Skeletal muscle tissue (tissue), 3 donors: ENCODE measurements at regions not wholly inside any gene's neighbourhood (a gene's known extent, or its start where the extent isn't known, plus 50 kb on each side); places are given as distances from the start of the nearest gene placed in this dataset.

ENCODE experiments used
- H3K27ac ChIP-seq: one replicate; pipeline ENCODE4 v1.7.0; 2013; ENCODE audit warnings: mild to moderate bottlenecking, low read depth, low read length, inconsistent platforms
- H3K27me3 ChIP-seq, 3 donors: one replicate each; pipeline ENCODE4 v1.7.0; 2013; ENCODE audit warnings: low read length in 3 of 3; ENCODE audit not compliant: control insufficient read depth in 3 of 3, insufficient read depth in 3 of 3
- H3K36me3 ChIP-seq, 3 donors: one replicate each; pipeline ENCODE4 v1.7.0; 2013; ENCODE audit warnings: low read length in 3 of 3; ENCODE audit not compliant: control insufficient read depth in 3 of 3, insufficient read depth in 3 of 3
- H3K4me1 ChIP-seq, 3 donors: one replicate each; pipeline ENCODE4 v1.7.0; 2013; ENCODE audit warnings: low read length in 3 of 3, mild to moderate bottlenecking in 3 of 3; ENCODE audit not compliant: control insufficient read depth in 3 of 3, insufficient read depth in 3 of 3
- H3K4me3 ChIP-seq, 3 donors: one replicate each; pipeline ENCODE4 v1.7.0; 2013; ENCODE audit warnings: low read length in 3 of 3
- H3K9ac ChIP-seq, 3 donors: one replicate each; pipeline ENCODE4 v1.7.0; 2013; ENCODE audit warnings: low read length in 3 of 3, mild to moderate bottlenecking in 3 of 3, moderate library complexity in 2 of 3, low read depth in 1 of 3
- H3K9me3 ChIP-seq, 3 donors: one replicate each; pipeline ENCODE4 v1.7.0; 2013; ENCODE audit warnings: low read length in 3 of 3; ENCODE audit not compliant: control insufficient read depth in 3 of 3
- donor health status: Osteomylitis.

DNA sequence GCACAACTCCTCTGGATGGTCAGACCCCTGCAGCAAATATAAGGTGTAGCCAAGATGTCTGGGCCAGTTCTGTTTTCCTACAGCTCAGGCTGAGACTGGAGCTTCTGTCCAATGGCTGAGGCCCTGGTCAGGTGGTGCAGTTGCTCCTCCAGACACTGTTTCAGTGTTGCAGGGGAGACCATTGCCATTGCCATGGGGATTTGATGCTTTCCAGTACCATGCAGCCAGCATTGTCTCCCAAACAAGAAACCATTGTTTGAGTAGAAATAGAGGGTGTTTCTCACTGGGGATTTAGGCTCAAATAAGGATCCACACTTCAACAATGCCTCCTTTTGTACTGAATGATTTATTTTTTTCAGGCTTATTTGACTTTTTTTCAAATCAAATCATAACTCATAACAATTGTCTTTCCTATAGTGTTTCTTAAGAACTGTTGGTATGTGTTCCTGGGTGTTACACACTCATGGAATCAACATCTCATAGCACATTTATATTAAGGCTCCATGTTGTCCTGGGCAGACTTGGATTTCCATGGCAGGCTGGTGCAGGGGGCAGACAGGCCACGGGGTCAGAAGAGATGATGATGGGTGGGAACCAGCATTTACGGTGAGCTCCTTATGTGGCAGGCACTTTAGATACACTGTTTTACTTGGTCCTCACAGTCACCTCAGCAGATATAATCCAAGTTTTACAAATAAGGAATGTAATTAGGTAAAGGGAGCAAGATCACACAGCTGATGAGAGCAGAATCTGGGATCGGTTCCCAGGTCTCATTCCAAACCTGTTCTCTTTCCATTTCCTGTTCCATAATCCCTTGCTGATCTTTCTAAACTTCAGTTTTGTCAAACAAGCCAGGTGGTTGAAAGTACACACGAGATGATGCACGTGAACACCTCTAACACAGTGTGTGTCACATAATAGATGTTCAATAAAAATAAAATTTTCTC lies 95.9 kb upstream of the GNAQ start:
- H3K4me1 ChIP-seq = no peaks in the 10 kb centered on the region
- no peak overlapping the region for H3K27ac ChIP-seq
- H3K27me3 ChIP-seq = peaks cover 0 to 2% (median 0%) of the 10 kb centered on the region in 3 donors
- H3K9me3 ChIP-seq = no peaks in the 10 kb centered on the region
- no peaks in the 10 kb centered on the region for H3K36me3 ChIP-seq
- H3K9ac ChIP-seq = no peak overlapping the region
- no peak overlapping the region for H3K4me3 ChIP-seq

DNA sequence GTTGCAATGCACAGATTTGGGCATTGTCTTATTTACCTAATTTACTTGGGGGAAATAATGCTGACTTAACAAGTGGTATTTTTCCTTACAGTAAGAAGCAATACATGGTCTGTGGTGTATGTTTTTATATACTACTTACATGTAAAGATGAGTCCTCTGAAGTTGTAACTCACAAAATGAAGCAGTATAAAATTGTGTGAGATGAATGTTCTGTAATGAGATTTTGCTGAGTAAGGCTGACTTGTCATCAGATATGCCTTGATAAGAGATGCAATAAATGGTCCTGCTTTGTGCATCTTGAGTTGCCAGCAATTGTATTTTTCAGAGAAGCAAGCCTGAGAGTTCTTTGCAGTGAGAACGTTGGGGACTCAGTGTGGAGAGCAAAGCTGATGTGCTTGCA lies 92.2 kb upstream of the GNAQ start:
- Histone ChIP-seq H3K27ac (no peak overlapping the region), H3K4me1 (no peaks in the 10 kb centered on the region), H3K9me3 (no peaks in the 10 kb centered on the region), H3K27me3 (peaks cover 0 to 2% (median 0%) of the 10 kb centered on the region in 3 donors), H3K4me3 (no peak overlapping the region), H3K9ac (no peak overlapping the region), H3K36me3 (no peaks in the 10 kb centered on the region)

DNA sequence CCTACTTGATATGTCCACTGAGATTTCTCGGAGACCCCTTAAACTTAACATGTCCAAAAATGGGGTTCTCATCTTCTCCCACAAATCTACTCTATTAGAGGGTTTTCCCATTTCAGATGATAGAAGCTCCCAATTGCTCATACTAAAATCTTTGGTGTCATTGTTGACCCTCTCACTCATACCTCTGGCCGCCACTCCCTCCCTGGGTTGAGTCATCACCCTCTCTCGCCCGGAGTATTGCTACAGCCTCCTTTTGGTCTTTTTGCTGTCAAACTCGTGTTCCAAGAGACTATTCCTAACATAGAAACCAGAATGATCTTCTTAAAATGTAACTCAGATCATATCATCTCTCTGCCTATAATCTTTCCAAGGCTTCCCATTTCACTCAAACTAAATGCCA lies 91.0 kb upstream of the GNAQ start:
- Histone ChIP-seq H3K9me3 (no peaks in the 10 kb centered on the region), H3K27ac (no peak overlapping the region), H3K4me1 (no peaks in the 10 kb centered on the region), H3K36me3 (no peaks in the 10 kb centered on the region), H3K4me3 (no peak overlapping the region), H3K27me3 (peaks cover 0 to under 1% (median 0%) of the 10 kb centered on the region in 3 donors), H3K9ac (no peak overlapping the region)

DNA sequence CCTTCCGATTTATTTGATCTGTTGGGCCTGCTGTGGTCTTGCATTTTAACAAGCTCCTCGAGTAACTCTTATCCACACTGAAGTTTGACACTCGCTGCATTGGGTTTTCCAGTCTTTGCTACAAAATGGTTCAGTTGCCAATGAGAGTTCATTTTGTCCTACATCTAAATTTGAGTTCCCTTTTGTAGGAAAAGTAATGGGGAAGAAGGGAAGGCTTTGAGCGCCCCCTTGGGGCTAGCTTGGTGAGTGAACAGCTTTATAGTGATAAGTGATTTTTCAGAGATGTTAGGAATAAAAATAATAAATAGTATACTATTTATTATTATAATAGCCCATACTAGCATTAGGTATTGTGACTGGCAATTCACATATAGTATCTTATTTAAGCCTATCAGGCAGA lies 89.9 kb upstream of the GNAQ start:
- Histone ChIP-seq H3K27me3 (no peaks in the 10 kb centered on the region), H3K9ac (no peak overlapping the region), H3K4me1 (no peaks in the 10 kb centered on the region), H3K4me3 (no peak overlapping the region), H3K9me3 (no peaks in the 10 kb centered on the region), H3K36me3 (no peaks in the 10 kb centered on the region), H3K27ac (no peak overlapping the region)

DNA sequence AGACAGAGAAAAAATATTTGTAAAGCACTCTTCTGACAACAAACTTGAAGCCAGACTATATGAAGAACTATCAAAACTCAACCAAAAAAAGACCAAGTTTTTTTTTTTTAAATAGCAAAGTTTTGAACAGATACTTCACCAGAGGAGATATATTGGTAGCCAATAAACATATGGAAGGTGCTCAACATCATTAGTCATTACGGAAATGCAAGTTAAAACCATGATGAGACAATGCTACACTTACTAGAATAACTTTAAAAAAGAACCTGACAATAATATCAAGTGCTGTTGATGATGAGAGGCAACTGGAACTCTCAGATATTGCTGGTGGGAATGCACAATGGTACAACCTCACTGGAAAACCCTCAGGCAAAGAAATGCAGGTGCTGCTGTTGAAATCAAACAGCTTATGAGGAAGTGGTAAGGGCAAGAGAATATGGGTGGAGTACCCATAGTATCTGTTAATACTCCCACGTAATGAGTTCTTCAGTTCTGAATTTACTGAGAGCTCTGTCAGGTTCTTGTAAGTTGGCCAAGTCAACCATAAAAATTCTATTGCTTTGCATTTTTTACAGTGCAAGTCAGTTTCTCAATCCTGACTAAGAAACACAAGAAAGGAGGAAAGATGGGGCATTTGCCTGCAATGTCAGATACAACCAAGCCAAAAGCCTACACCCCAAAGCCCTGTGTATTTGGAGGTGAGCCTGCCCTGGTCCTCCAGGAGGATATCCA lies 87.3 kb upstream of the GNAQ start:
- H3K27ac ChIP-seq = no peak overlapping the region
- no peaks in the 10 kb centered on the region for H3K36me3 ChIP-seq
- no peaks in the 10 kb centered on the region for H3K4me1 ChIP-seq
- H3K27me3 ChIP-seq = no peaks in the 10 kb centered on the region
- no peak overlapping the region for H3K4me3 ChIP-seq
- no peak overlapping the region for H3K9ac ChIP-seq
- no peaks in the 10 kb centered on the region for H3K9me3 ChIP-seq

DNA sequence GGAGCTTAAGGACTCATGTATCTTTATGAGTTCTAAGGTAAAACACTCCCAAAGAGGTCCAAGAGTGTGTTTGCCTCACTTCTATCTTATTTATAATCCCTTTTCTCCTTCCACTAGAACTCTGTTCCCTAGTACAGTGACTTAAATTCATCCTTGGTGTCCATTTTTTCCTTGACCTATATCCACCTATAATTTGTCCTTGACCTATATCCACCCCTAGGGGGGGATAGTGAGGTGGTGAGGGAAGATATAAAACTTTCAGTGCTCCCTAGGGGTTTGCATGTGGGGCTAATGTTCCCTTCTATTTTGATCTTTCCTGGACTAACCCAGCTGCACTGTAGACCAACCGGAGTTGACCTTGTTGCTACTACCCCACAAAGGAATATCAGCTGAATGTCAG lies 83.5 kb upstream of the GNAQ start:
- Histone ChIP-seq H3K4me1 (no peaks in the 10 kb centered on the region), H3K4me3 (no peak overlapping the region), H3K27ac (no peak overlapping the region), H3K36me3 (no peaks in the 10 kb centered on the region), H3K27me3 (no peaks in the 10 kb centered on the region), H3K9me3 (no peaks in the 10 kb centered on the region), H3K9ac (no peak overlapping the region)

DNA sequence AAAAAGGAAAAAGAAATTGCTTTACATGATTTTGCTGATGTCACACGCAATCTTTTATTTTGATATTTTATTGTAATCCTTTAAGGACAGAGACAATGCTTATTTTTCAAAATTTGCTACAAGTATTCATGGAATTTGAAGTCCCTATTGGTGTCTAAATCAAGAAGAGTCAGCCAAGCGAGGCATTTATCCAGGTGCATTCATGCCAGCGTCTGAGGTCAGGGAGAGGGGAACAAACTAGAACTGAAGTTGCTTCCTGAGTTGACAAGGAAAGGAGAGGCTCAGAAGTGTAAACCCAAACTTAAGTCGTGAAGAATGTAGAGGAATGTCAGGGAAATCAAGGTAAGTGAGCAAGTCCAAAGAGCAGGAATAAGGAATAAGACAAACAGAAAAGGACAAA lies 83.0 kb upstream of the GNAQ start:
- no peaks in the 10 kb centered on the region for H3K27me3 ChIP-seq
- H3K9ac ChIP-seq = no peak overlapping the region
- no peaks in the 10 kb centered on the region for H3K4me1 ChIP-seq
- no peaks in the 10 kb centered on the region for H3K36me3 ChIP-seq
- H3K9me3 ChIP-seq = no peaks in the 10 kb centered on the region
- H3K27ac ChIP-seq = no peak overlapping the region
- no peak overlapping the region for H3K4me3 ChIP-seq

DNA sequence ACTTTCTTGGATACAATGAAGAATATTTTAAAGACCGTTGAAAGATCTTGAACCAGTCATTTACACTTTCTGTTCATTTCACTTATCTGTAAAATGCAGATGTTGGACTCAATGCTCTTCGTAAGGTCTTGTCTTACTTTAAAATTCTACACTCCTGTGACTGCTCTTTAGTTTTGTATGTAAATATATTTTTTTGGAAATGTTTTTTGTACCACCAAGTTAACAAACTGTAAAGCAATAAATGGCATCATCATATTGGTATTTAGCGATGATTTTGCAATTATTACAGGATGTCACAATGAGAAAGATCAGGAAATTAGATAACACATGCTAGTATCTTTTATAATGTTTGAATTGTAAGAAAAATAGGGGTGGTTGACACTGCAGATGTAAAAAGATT lies 80.8 kb upstream of the GNAQ start:
- Histone ChIP-seq H3K4me1 (no peaks in the 10 kb centered on the region), H3K9me3 (no peaks in the 10 kb centered on the region), H3K27me3 (no peaks in the 10 kb centered on the region), H3K27ac (no peak overlapping the region), H3K4me3 (no peak overlapping the region), H3K36me3 (no peaks in the 10 kb centered on the region), H3K9ac (no peak overlapping the region)

DNA sequence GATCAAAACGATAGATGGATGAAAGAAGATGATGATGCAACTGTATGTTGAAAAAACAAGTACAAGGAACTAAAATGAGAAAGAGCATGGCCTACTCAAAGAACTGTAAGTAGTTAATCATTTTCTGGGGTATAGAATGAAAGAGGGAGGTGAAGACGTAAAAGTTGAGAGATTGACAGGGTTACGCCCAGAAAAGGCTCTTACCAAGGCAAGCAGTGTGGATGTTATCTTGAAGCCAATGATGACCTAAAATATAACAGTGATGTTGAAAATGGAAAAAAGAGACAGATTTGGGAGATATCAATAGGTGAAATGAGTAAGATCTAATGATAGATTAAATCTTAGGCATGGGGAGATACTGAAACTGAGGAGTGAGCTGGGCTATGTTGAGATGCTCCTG lies 80.4 kb upstream of the GNAQ start:
- Histone ChIP-seq H3K9ac (no peak overlapping the region), H3K9me3 (no peaks in the 10 kb centered on the region), H3K27me3 (no peaks in the 10 kb centered on the region), H3K27ac (no peak overlapping the region), H3K4me3 (no peak overlapping the region), H3K36me3 (no peaks in the 10 kb centered on the region), H3K4me1 (no peaks in the 10 kb centered on the region)

DNA sequence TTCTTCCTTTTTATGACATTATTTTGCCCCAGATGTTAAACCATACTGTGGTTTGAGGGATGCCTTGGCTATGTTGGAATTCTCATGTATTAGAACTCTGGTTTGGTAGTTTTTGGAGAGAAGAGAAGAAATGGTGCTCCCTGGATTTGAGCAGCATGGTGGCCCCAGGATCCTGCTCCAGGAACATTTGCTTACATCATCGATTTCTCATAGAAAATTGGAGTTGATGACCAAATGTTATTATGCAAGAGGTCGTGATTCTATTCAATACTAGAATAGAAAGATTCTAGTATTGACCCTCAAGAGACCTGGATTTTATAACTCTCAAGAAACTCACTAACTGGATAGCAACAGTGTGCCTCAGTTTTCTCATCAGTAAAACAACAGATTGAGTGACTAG lies 77.5 kb upstream of the GNAQ start:
- H3K4me3 ChIP-seq = no peak overlapping the region
- no peaks in the 10 kb centered on the region for H3K36me3 ChIP-seq
- H3K9me3 ChIP-seq = no peaks in the 10 kb centered on the region
- H3K27me3 ChIP-seq = no peaks in the 10 kb centered on the region
- no peak overlapping the region for H3K27ac ChIP-seq
- no peak overlapping the region for H3K9ac ChIP-seq
- no peaks in the 10 kb centered on the region for H3K4me1 ChIP-seq
